Parathyroid adenoma (tissue), 2 donors: ENCODE measurements at regions not wholly inside any gene's neighbourhood (a gene's known extent, or its start where the extent isn't known, plus 50 kb on each side); places are given as distances from the start of the nearest gene placed in this dataset.

Source experiments
- H2AFZ ChIP-seq: fragments of 300-600 bp; sonication (generic); one replicate; pipeline ENCODE4 v1.7.0; 2017; ENCODE audit warnings: antibody characterized with exemption, mild to moderate bottlenecking
- H3K27ac ChIP-seq: fragments of 300-600 bp; sonication (generic); one replicate; pipeline ENCODE4 v1.7.0; 2017
- H3K27me3 ChIP-seq: fragments of 300-600 bp; sonication (generic); one replicate; pipeline ENCODE4 v1.7.0; 2017; ENCODE audit warnings: low read length; ENCODE audit not compliant: control insufficient read depth, insufficient read depth
- H3K36me3 ChIP-seq: fragments of 300-600 bp; sonication (generic); one replicate; pipeline ENCODE4 v1.7.0; 2017; ENCODE audit warnings: low read length; ENCODE audit not compliant: control insufficient read depth, insufficient read depth
- H3K4me1 ChIP-seq: fragments of 300-600 bp; sonication (generic); one replicate; pipeline ENCODE4 v1.7.0; 2017; ENCODE audit warnings: control low read depth
- H3K4me2 ChIP-seq: fragments of 300-600 bp; sonication (generic); one replicate; pipeline ENCODE4 v1.7.0; 2017; ENCODE audit warnings: low read length
- H3K4me3 ChIP-seq: fragments of 300-600 bp; sonication (generic); one replicate; pipeline ENCODE4 v1.7.0; 2017; ENCODE audit warnings: low read depth, low read length
- H3K79me2 ChIP-seq: fragments of 300-600 bp; sonication (generic); one replicate; pipeline ENCODE4 v1.7.0; 2017; ENCODE audit warnings: control low read depth
- H3K9ac ChIP-seq: fragments of 300-600 bp; sonication (generic); one replicate; pipeline ENCODE4 v1.7.0; 2017; ENCODE audit warnings: mild to moderate bottlenecking
- H3K9me3 ChIP-seq: fragments of 300-600 bp; sonication (generic); one replicate; pipeline ENCODE4 v1.7.0; 2017; ENCODE audit warnings: low read length; ENCODE audit not compliant: control insufficient read depth
- CTCF ChIP-seq: fragments of 300-600 bp; sonication (generic); IDR thresholded peaks from one replicate; pipeline ENCODE4 v1.7.0; 2017; ENCODE audit warnings: antibody characterized with exemption, mild to moderate bottlenecking
- donor health status: primary hyperparathyroidism.

DNA sequence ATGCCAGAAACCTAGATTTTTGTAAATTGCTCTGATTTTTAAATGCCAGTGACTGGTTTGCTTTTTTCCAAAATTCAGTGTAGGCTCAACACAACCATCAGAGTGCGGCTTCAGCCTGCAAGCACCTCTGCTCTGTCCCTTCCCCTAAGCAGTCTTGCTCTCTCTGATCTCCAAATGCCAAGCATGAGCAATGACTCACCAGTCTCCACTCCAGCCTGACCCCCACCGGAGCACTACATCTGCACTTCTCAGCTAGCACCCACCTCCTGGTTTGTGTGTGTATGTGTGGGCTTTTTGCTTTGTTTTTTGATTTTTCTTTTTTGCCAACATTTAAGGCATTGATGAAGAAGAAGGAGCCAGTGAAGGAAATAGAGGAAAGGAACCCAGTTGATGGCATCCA, 61.4 kb upstream of the ADRA1B start:
- TF ChIP-seq CTCF, result no peak
- Histone ChIP-seq H3K27me3 (no peaks in the 10 kb centered on the region), H3K4me3 (no peak overlapping the region), H3K4me1 (no peaks in the 10 kb centered on the region), H2AFZ (no peak overlapping the region), H3K27ac (no peak overlapping the region), H3K4me2 (no peak overlapping the region), H3K9me3 (no peaks in the 10 kb centered on the region), H3K79me2 (no peaks in the 10 kb centered on the region), H3K9ac (no peak overlapping the region), H3K36me3 (no peaks in the 10 kb centered on the region)

GRCh38 chr5:159855476-159856191, 60.6 kb upstream of the ADRA1B start:
- no peak for TF ChIP-seq CTCF
- H3K27ac ChIP-seq, result no peak overlapping the region
- no peak overlapping the region for H3K4me3 ChIP-seq
- H3K79me2 ChIP-seq, result no peaks in the 10 kb centered on the region
- H3K4me2 ChIP-seq, result no peak overlapping the region
- H3K36me3 ChIP-seq, result no peaks in the 10 kb centered on the region
- H3K27me3 ChIP-seq, result no peaks in the 10 kb centered on the region
- no peak overlapping the region for H2AFZ ChIP-seq
- H3K4me1 ChIP-seq, result no peaks in the 10 kb centered on the region
- H3K9ac ChIP-seq, result no peak overlapping the region
- H3K9me3 ChIP-seq, result no peaks in the 10 kb centered on the region

DNA sequence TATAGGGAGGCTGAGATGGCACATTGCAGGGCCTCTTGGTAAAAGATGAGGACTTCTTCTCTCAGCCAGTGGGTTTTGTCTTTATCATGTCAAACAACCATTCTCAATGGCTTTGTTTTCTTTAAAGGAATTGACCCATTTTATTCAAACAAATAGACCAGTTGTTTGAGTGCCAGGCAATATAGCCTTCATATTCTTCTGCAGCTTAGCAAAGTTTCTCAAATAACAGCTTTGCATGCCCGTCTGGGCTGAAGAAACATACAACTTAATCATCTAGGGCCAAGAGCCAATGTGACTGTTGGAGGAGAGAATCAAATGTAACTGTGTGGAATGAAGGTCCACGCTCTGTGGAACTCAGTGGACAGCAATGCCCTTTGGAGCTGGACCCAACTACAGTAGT, 57.4 kb upstream of the ADRA1B start:
- H3K4me1 ChIP-seq, result no peaks in the 10 kb centered on the region
- no peak overlapping the region for H3K9ac ChIP-seq
- H3K27ac ChIP-seq, result no peak overlapping the region
- no peak for TF ChIP-seq CTCF
- no peaks in the 10 kb centered on the region for H3K27me3 ChIP-seq
- H3K9me3 ChIP-seq, result no peaks in the 10 kb centered on the region
- no peaks in the 10 kb centered on the region for H3K36me3 ChIP-seq
- no peaks in the 10 kb centered on the region for H3K79me2 ChIP-seq
- H3K4me3 ChIP-seq, result no peak overlapping the region
- no peak overlapping the region for H2AFZ ChIP-seq
- H3K4me2 ChIP-seq, result no peak overlapping the region

- Histone ChIP-seq H3K27me3 (no peaks in the 10 kb centered on the region), H3K79me2 (no peaks in the 10 kb centered on the region), H3K4me3 (no peak overlapping the region), H3K4me2 (no peak overlapping the region), H3K9ac (no peak overlapping the region), H3K36me3 (no peaks in the 10 kb centered on the region), H3K4me1 (no peaks in the 10 kb centered on the region), H3K27ac (no peak overlapping the region), H2AFZ (no peak overlapping the region), H3K9me3 (no peaks in the 10 kb centered on the region)
- no peak for TF ChIP-seq CTCF
Observed at GRCh38 chr5:159861086-159861485, 55.2 kb upstream of the ADRA1B start.
